MM.1S (cell line): ENCODE measurements at regions not wholly inside any gene's neighbourhood (a gene's known extent, or its start where the extent isn't known, plus 50 kb on each side); places are given as distances from the start of the nearest gene placed in this dataset.

Experiments used
- DNase-seq: peaks from one replicate; pipeline ENCODE4 v3.0.0-alpha.2; 2015
- H2AFZ ChIP-seq: fragments of 300-600 bp; sonication (generic); 2 replicates; pipeline ENCODE4 v1.6.0; 2016; ENCODE audit warnings: antibody characterized with exemption, low read length
- H3F3A ChIP-seq: fragments of 300-600 bp; sonication (generic); 2 replicates; pipeline ENCODE4 v1.6.1; 2016; ENCODE audit warnings: mild to moderate bottlenecking, antibody characterized with exemption, low read length, moderate library complexity, mixed read lengths; ENCODE audit not compliant: insufficient read depth
- H3K27ac ChIP-seq: fragments of 300-600 bp; sonication (generic); 2 replicates; pipeline ENCODE4 v1.5.1; 2016; ENCODE audit warnings: mild to moderate bottlenecking, low read length
- H3K27me3 ChIP-seq: fragments of 300-600 bp; sonication (generic); replicated peaks from 2 replicates; pipeline ENCODE4 v1.6.0; 2016; ENCODE audit warnings: low read length; ENCODE audit not compliant: insufficient read depth
- H3K36me3 ChIP-seq: fragments of 300-600 bp; sonication (generic); replicated peaks from 2 replicates; pipeline ENCODE4 v1.6.1; 2016; ENCODE audit warnings: mild to moderate bottlenecking, low read length, mixed read lengths; ENCODE audit not compliant: insufficient read depth
- H3K4me1 ChIP-seq: fragments of 300-600 bp; sonication (generic); 2 replicates; pipeline ENCODE4 v1.6.1; 2016; ENCODE audit warnings: low read length, mixed read lengths
- H3K4me2 ChIP-seq: fragments of 300-600 bp; sonication (generic); 2 replicates; pipeline ENCODE4 v1.6.0; 2016; ENCODE audit warnings: low read depth, low read length
- H3K4me3 ChIP-seq: fragments of 300-600 bp; sonication (generic); 2 replicates; pipeline ENCODE4 v1.5.1; 2016; ENCODE audit warnings: low read length, mixed read lengths
- H3K79me2 ChIP-seq: fragments of 300-600 bp; sonication (generic); 2 replicates; pipeline ENCODE4 v1.6.1; 2016; ENCODE audit warnings: mixed run types, low read length, mixed read lengths
- H3K9ac ChIP-seq: fragments of 300-600 bp; sonication (generic); 2 replicates; pipeline ENCODE4 v1.6.1; 2016; ENCODE audit warnings: low read length, mixed read lengths
- H3K9me2 ChIP-seq: fragments of 300-600 bp; sonication (generic); replicated peaks from 2 replicates; pipeline ENCODE4 v1.6.1; 2016; ENCODE audit warnings: mild to moderate bottlenecking, low read length, mixed read lengths; ENCODE audit not compliant: insufficient read depth
- H3K9me3 ChIP-seq: fragments of 300-600 bp; sonication (generic); replicated peaks from 2 replicates; pipeline ENCODE4 v1.6.1; 2016; ENCODE audit warnings: mild to moderate bottlenecking, low read length, mixed read lengths; ENCODE audit not compliant: insufficient read depth
- H4K20me1 ChIP-seq: fragments of 300-600 bp; sonication (generic); 2 replicates; pipeline ENCODE4 v1.6.1; 2016; ENCODE audit warnings: mild to moderate bottlenecking, low read length, moderate library complexity, mixed read lengths; ENCODE audit not compliant: insufficient read depth
- EZH2 ChIP-seq: fragments of 300-600 bp; sonication (generic); optimal IDR thresholded peaks from 2 replicates; pipeline ENCODE3; 2017; ENCODE audit warnings: low read depth, mild to moderate bottlenecking, antibody characterized with exemption, low read length, mixed read lengths
- EZH2phosphoT487 ChIP-seq: fragments of 300-600 bp; sonication (generic); IDR thresholded peaks from 2 replicates; pipeline ENCODE4 v1.6.1; 2018; ENCODE audit warnings: antibody characterized with exemption, low read length
- TF ChIP-seq, protein P1 (sequence below): fragments of 300-600 bp; sonication (generic); IDR thresholded peaks from 2 replicates; pipeline ENCODE4 v1.5.1; 2016; ENCODE audit warnings: antibody characterized with exemption, low read length, mixed read lengths

DNA sequence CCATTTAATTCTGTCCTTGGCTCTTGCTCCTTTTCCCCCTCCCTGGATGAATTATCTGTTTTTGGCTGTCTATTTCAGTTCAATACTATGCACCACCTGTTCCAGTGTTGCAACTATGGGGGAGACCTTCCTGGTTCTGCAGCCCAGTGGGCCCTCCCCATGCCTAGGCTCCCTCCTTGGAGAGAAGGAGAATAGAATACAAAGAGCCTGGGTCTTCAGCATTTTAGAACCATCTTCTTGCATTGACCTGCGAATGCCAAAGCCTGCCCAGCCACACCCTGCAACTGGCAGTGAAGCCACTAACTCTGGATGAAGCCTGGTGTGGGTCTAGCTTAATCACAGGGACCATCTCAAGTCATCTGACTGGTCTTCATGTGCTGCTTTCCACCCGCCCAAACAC, 207.1 kb downstream of the HERPUD2 start:
- no peaks in the 10 kb centered on the region for H3K27me3 ChIP-seq
- no peaks in the 10 kb centered on the region for H3F3A ChIP-seq
- H3K9me3 ChIP-seq = no peaks in the 10 kb centered on the region
- no peaks in the 10 kb centered on the region for H3K36me3 ChIP-seq
- no peak for DNase-seq
- no peak overlapping the region for H3K4me3 ChIP-seq
- H3K79me2 ChIP-seq = no peaks in the 10 kb centered on the region
- no peaks in the 10 kb centered on the region for H4K20me1 ChIP-seq
- H2AFZ ChIP-seq = no peak overlapping the region
- H3K4me2 ChIP-seq = no peak overlapping the region
- no peak overlapping the region for H3K9ac ChIP-seq
- no peak for TF ChIP-seq EZH2
- no peak for TF ChIP-seq EZH2phosphoT487
- no peak overlapping the region for H3K27ac ChIP-seq
- no peaks in the 10 kb centered on the region for H3K9me2 ChIP-seq
- no peaks in the 10 kb centered on the region for H3K4me1 ChIP-seq

DNA sequence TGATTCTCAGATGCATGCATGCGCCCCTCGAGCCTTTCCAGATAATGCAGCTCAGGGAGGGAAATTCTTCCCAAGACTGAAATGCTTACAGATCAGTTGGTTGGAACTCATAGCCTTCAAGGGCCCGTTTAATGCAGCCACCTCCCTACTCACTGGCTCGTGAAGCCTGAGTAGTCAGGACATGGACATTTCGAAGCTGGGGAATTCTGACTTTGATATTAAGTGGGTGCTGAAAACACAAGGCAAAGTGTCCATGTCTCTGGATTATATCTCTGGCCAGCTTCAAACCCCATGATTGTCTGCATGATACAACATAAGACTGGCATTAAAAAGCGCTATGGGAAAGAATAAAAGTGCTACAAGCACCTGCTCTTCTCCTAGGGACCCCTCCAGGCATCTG, 207.5 kb downstream of the HERPUD2 start:
- Histone ChIP-seq H3K9ac (no peak overlapping the region), H3K4me3 (no peak overlapping the region), H3K9me2 (no peaks in the 10 kb centered on the region), H3K36me3 (no peaks in the 10 kb centered on the region), H2AFZ (no peak overlapping the region), H3K4me2 (no peak overlapping the region), H3K9me3 (no peaks in the 10 kb centered on the region), H3K27me3 (no peaks in the 10 kb centered on the region), H3K27ac (no peak overlapping the region), H3F3A (no peaks in the 10 kb centered on the region), H3K4me1 (no peaks in the 10 kb centered on the region), H4K20me1 (no peaks in the 10 kb centered on the region), H3K79me2 (no peaks in the 10 kb centered on the region)
- no peak for DNase-seq
- TF ChIP-seq, protein P1, sequence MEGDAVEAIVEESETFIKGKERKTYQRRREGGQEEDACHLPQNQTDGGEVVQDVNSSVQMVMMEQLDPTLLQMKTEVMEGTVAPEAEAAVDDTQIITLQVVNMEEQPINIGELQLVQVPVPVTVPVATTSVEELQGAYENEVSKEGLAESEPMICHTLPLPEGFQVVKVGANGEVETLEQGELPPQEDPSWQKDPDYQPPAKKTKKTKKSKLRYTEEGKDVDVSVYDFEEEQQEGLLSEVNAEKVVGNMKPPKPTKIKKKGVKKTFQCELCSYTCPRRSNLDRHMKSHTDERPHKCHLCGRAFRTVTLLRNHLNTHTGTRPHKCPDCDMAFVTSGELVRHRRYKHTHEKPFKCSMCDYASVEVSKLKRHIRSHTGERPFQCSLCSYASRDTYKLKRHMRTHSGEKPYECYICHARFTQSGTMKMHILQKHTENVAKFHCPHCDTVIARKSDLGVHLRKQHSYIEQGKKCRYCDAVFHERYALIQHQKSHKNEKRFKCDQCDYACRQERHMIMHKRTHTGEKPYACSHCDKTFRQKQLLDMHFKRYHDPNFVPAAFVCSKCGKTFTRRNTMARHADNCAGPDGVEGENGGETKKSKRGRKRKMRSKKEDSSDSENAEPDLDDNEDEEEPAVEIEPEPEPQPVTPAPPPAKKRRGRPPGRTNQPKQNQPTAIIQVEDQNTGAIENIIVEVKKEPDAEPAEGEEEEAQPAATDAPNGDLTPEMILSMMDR = no peak
- TF ChIP-seq EZH2 = no peak
- no peak for TF ChIP-seq EZH2phosphoT487

DNA sequence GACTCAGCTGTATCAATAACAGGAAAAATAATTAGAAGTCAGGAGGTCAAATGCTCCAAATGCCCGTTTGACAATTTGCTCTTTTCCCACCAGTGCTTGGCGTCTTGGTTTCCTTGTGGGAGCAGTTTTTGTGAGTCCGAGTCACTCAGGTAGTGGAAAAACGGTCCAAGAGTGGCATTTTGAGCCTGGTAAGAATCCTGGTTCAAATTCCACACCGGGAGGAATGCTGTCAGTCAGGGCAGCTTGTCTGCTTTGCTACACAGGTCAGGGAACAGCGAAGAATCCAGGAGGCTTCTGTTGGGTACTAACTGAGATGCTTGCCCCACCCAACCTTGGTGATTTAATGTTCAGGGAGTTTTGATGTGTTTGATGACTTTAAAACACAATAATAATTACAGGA, 209.5 kb downstream of the HERPUD2 start:
- Histone ChIP-seq H3K27ac (no peak overlapping the region), H3K4me1 (no peaks in the 10 kb centered on the region), H4K20me1 (no peaks in the 10 kb centered on the region), H3K9me3 (no peaks in the 10 kb centered on the region), H3K4me2 (no peak overlapping the region), H3K9me2 (no peaks in the 10 kb centered on the region), H3K36me3 (no peaks in the 10 kb centered on the region), H3K9ac (no peak overlapping the region), H3K4me3 (no peak overlapping the region), H2AFZ (no peak overlapping the region), H3F3A (no peaks in the 10 kb centered on the region), H3K79me2 (no peaks in the 10 kb centered on the region), H3K27me3 (no peaks in the 10 kb centered on the region)
- no peak for DNase-seq
- no peak for TF ChIP-seq EZH2
- TF ChIP-seq, protein P1 = no peak
- no peak for TF ChIP-seq EZH2phosphoT487

DNA sequence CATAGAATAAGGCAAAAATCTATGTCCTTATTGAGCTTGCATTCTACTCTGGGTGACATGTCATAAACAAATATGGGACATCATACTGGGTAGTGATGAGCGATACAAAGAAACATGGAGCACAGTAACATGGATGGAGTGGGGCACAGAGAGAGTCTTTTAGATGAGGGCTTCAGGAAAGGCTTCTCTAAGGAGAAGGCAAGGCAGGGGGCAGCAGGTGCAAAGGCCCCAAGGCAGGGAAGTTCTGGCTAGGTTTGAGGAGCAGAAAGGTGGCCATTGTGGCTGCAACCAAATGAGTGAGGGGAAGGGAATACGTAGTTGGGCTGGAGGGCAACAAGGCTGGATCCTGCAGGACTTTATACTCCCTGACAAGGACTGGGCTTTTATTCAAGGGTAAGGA, 211.4 kb downstream of the HERPUD2 start:
- no peaks in the 10 kb centered on the region for H3K9me2 ChIP-seq
- H3K9me3 ChIP-seq = no peaks in the 10 kb centered on the region
- H3F3A ChIP-seq = no peaks in the 10 kb centered on the region
- no peak for DNase-seq
- H3K27me3 ChIP-seq = no peaks in the 10 kb centered on the region
- H3K9ac ChIP-seq = no peak overlapping the region
- no peak overlapping the region for H3K4me2 ChIP-seq
- no peaks in the 10 kb centered on the region for H3K36me3 ChIP-seq
- no peaks in the 10 kb centered on the region for H4K20me1 ChIP-seq
- TF ChIP-seq EZH2phosphoT487 (no peak), EZH2 (no peak)
- TF ChIP-seq, protein P1 = no peak
- no peak overlapping the region for H3K27ac ChIP-seq
- no peak overlapping the region for H3K4me3 ChIP-seq
- no peak overlapping the region for H2AFZ ChIP-seq
- no peaks in the 10 kb centered on the region for H3K79me2 ChIP-seq
- H3K4me1 ChIP-seq = no peaks in the 10 kb centered on the region
